HG03460 (cell line): ENCODE measurements at regions not wholly inside any gene's neighbourhood (a gene's known extent, or its start where the extent isn't known, plus 50 kb on each side); places are given as distances from the start of the nearest gene placed in this dataset.

ENCODE experiments used
- ATAC-seq: cut with Tn5 transposase; IDR thresholded peaks from one replicate; pipeline ENCODE4 v1.9.1; 2021; ENCODE audit not compliant: unreplicated experiment

DNA sequence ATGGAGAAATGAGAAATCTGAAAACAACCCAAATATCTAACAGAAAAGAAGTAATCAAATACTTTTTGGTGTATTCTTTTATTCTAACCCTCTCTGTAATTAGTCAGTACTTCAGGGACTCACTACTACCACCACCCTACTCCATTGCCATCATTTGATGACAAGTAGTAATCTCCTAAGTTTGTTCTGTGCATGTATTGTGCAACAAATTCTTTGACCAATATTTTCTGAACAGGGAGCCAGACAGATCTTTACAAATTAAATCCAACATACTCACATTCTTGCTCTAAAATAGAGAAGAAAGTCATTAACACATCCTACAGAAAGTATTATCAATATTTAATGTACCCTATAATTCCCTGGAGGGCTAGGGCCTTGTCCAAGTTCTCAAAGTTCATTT lies 1416.4 kb downstream of the DSC3 start:
- ATAC-seq: no peak

DNA sequence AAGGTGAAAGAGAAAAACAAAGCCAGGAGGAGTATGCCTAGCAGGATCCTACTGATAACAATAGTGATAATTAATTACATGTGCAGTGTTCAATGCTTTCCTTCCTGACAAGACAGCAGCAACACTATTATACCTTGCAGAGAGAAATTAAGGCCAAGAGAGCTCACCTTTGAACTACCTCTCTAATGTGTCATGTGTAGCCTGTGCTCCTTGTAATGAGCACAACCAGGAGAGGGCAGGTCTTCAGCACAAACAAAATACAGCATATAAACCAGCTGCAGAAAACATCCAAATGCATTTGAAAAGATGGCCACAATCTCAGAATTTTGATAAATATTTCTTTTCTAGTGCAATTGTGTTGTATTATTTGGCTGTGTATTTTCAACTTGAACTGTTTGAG lies 1425.7 kb downstream of the DSC3 start:
- ATAC-seq: no peak

DNA sequence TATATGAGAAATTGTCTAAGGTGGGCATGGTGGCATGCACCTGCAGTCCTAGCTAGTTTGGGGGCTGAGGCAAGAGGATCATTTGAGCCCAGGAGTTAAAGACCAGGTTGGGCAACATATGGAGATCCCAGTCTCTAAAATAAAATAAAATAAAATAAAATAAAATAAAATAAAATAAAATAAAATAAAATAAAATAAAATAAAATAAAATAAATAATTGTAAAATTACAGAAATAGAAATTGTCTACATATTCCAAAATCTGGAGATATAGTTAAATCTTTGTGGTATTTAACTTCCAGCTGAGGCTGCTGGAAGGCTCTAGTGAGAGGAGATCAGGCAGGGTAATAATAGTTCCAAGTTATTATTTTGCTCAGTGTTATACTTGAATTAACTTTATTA lies 1432.1 kb upstream of the CDH2 start:
- ATAC-seq: no peak

DNA sequence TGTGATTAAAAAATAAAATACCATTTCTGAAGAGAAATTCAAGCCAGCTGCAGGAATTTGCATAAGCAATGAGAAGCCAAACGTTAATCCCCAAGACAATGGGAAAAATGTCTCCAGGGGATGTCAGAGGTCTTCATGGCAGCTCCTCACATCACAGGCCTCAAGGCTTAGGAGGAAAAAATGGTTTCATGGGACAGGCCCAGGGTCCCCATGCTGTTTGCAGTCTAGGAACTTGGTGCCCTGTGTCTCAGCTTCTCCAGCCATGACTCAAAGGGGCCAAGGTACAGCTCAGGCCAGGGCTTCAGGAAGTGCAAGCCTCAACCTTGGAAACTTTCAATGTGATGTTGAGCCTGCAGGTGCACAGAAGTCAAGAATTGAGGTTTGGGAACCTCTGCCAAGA lies 1428.4 kb upstream of the CDH2 start:
- ATAC-seq: no peak

DNA sequence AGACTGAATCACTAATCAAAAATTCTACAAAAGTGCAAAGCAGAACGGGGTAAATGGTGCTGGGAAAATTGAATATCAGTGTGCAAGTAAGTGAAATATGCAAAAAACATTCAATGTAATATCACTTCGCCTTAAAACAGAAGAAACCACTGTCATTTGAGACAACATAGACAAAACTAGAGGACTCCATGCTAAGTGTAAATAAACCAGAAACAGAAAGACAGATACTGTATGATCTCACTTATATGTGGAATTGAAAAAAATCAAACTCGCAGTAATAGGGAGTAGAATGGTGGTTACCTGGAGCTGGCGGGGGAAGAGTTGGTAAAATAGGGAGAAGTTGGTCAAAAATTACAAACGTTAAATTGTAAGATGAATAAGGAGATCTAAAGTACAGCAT lies 1420.0 kb upstream of the CDH2 start:
- no peak for ATAC-seq

DNA sequence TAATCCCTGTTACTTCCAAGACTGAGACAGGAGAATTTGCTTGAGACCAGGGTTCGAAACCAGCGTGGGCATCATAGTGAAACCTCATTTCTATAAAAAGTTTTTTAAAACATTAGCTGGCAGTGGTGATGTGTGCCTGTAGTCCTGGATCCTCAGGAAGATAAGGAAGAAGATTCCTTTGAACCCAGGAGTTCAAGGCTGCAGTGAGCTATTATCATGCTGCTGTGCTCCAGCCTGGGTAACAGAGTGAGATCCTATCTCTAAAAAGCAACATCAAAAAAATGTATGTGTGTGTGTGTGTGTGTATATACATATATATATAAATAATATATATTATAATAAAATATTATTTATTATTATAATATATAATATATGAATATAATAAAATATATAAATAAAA lies 1417.6 kb upstream of the CDH2 start:
- ATAC-seq: no peak

DNA sequence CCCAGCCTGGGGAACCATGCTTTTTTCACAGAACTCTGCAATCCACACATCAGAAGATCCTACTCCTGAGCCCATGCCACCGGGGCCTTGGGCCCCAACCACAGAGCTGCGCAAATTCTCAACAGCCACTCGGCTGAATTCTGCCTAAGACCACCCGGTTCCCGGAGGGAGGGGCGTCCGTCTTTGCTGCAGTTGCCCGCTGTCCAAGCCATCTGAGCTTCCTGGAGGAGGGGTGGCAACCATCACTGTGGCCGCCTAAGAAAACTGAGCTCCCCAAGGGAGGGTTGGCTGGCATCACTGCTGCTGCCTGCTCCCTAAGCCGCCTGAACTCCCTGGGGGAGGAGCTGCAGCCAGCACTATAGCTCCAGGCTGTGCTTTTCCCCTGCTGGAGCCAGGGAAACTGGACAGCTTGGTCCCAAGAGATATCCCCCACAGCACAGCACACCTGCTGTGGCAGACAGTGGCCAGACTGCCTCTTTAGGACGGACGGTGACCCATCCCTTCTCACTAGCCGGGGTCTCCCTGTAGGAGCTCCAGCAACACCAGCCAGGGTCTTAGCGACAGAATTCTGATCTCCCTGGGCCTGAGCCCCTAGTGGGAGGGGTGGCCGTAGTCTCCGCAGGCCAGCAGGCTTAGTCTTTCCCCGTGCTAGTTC lies 1411.6 kb upstream of the CDH2 start:
- no peak for ATAC-seq

DNA sequence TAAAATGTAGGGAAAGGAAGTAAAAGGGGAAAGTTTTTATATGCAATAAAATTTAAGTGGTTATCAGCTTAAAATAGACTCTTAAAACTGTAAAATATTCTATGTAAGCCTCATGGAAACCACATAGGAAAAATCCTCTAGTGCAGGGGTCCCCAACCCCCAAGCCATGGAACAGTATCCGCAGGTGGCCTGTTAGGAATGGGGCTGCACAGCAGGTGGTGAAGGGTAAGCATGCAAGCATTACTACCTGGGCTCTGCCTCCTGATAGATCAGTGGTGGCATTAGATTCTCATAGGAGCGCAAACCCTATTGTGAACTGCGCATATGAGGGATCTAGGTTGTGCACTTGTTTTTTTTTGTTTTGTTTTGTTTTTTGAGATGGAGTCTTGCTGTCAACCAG lies 1409.3 kb upstream of the CDH2 start:
- ATAC-seq: no peak

DNA sequence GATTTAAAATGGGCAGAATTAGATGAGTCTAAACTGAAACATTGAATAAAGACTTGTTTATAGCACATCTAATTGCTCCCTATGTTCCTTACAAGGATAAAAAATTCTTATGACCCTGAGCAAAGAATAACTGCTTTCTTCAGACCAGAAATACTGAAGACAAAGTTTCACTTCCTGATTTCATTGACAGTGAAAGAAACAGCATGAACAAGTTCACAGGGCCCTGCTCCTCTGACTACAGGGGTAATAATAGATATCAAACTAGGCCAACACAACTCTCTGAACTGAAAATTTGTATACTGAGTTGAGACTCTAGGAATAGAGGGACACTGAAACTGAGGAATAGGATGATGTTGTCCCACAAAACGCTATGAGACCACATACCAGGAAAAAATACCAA lies 1383.3 kb upstream of the CDH2 start:
- ATAC-seq: peak; percentile 74

DNA sequence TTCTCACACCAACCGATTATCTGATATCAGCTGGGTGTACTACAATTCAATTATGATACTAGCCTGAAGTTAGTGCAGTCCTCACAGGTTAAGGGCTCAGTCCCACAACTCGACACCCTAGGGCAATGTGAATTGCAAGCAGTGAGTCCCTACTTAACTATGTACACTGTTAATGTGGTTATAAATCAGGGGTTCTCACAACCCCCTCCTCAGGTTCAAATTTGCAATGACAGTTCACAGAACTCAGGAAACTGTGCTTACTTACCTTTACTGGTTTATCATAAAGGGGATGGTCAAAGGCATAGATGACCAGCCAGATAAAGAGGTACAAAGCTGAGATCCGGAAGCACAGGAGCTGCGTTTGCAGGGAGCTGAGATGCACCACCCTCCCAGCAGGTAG lies 1379.1 kb upstream of the CDH2 start:
- ATAC-seq: no peak

DNA sequence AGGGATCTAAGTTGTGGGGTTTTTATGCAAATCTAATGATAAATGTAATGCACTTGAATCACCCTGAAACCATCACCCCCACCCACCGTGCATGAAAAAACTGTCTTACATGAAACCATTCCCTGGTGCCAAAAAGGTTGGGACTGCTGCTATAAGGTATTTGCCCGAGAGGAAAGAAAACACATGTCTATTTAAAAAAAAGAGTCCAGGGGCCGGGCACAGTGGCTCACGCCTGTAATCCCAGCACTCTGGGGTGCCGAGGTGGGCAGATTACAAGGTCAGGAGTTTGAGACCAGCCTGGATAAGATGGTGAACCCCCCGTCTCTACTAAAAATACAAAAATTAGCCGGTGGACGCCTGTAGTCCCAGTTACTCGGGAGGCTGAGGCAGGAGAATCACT lies 1372.8 kb upstream of the CDH2 start:
- no peak for ATAC-seq

DNA sequence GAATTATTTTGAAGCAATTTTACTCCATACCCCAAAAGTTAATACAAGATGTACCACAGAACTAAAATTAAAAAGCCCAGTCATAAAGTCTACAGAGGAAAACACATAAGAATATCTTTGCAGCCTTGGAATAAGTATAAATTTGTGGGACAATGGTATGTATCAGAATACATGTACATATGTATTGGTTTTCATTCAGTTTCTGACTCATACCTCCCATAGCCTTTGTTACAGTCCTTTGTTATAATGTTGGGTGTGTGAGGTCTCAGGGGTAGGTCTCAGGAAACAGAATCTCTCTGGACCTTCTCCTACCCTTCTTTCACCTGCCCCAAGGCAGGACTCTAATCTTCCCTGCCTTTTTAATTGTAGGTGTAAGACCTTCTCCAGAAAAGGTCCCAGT lies 1370.7 kb upstream of the CDH2 start:
- ATAC-seq: no peak

DNA sequence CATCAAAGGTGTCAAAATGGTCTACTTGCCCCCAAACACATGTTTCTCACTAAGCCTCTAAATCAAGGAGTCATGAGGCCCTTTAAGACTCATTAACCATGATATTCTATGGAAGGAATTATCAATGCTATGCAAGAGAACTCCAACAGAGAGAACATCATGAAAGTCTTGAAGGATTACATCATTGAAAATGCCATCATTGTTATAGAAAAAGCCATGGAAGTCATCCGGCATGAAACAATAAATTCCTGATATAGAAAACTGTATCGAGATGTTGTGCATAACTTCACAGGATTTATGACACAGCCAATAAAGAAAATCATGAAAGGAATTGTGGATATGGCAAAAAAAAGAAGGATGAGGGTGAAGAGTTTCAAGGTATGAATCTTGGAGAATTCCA lies 1363.6 kb upstream of the CDH2 start:
- no peak for ATAC-seq

DNA sequence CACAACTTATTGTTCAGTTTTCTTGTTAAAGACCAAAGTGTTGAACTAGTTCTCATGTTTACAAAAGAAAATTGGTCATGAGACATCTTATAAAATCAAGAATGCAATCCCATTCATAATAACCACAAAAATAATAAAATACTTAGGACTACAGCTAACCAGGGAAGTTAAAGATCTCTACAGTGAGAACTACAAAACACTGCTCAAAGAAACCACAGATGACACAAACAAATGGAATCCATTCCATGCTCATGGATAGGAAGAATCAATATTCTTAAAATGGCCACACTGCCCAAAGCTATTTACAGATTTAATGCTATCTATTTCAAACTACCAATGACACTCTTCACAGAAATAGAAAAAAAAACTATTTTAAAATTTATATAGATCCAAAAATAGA lies 1354.8 kb upstream of the CDH2 start:
- no peak for ATAC-seq

DNA sequence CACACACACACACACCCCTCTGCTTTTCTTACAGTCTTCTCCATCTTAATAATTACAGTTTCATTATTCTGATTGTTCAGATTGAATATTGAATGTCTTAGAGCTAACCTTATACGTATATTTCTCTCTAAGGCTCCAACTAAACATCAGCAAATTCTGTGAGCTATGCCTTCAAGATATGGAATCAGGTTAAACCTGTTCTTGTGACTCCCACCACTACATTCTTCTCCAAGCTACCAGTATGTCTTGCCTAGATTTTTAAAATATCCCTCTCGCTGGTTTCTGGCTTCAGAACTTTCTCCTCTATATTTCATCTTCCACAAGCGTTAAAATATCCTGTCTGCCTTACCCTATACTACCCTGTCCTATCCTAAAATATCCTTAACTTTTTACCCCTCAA lies 1346.4 kb upstream of the CDH2 start:
- no peak for ATAC-seq

DNA sequence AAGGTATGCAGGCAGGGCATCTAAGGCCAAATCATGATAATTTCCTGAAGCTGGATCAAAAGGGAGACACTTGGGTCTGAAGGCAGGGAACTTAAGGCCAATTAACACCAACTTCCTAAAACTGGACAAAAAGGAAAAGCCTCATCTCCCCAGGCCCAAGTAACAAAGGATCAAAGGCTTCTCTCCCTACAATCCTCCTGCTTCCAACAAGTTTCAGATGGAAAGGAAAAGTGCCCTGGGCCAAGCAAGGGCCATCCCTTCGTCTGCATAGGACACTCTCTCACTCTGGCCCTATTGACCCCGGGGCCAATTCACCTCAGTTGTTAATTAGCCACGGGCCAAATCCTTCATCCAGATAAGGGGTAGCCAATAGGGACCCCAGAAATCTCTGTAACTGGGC lies 1335.8 kb upstream of the CDH2 start:
- no peak for ATAC-seq

DNA sequence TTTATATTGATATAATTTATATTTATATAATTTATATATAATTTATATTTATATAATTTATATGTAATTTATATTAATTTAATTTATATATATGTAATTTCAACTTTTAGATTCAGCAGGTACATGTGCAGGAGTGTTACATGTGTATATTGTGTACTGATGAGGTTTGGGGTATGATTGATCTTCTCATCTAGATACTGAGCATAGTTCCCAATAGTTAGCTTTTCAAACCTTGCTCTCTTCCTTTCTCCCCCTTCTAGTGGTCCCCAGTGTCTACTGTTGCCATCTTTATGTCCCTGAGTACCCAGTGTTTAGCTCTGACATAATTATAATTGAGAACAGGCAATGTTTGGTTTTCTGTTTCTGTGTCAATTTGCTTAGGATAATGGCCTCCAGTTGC lies 1335.3 kb upstream of the CDH2 start:
- ATAC-seq: no peak

DNA sequence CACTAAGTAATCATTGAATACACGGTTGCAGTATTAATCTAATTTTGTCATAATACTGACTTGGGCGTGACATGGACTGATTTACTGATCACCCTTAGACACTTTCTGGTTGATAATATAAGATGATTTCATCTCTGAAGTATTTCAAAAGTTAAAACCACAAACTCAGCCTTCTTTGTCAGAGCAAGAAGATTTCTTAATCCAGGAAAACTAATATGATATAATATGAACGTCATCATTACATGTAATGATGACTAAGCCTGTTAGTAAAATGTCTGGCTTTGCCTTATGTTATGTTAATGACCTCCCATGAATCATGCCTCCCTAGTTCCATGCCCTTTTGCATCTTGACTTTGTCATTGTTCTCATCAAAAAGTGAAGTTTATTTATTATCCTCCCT lies 1325.0 kb upstream of the CDH2 start:
- no peak for ATAC-seq

DNA sequence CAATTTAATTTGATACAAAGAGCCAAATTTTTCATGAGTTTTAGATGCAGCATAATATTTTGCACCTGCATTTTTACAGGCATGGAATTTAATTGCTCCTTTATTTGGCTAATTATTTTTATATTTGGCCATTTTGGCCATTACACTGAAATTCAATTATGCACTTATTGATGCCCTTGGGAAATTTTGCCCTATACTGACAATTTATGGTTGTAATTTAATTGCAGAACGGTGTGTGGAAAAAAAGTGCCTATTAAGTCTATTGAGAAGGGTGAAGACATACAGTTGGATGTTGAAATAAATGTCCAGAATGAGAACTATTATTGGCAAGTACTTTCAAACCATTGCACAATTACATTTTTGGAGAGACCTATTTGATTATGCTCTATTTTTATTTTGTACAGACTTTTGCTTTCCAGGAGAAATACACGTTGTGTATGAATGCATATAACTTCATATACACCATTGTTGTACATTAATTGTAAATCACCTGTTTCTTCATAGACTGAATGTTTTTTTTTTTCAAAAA lies 1319.3 kb upstream of the CDH2 start:
- no peak for ATAC-seq

DNA sequence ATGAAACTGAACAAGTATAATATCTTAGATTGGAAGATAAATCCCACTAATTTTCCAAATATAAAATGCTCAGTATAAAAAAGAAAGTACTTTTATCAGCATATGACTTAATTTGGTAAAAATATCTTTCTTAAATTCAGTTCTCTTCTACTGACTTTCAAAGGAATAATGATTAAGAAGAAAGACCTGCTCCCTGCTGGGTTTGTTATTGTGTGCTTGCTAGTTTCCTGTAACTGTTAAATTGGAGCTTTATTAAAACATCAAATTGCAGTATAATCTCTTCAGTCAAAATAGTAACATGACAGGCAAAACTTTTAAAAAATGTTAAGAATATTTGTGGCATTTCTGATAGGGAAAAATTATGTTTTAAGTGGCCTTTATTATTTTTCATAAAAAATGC lies 1317.4 kb upstream of the CDH2 start:
- no peak for ATAC-seq

DNA sequence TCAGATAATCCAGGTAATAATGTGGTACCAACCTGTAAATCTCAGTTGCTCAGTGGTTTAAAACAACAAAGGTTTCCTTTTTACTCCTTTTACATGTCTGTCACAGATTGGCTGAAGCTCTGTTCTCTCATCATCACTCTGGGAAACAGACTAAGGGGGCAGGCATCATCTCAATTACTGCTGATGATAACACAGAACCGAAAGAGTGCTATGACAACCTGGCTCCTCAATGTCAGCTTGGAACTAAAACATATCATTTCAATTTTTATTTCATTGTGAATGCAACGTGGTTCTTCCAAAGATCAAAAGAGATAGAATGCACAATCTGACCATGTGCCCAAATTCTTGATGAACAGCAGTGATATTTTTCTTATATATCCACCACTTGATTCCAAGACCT lies 1315.0 kb upstream of the CDH2 start:
- no peak for ATAC-seq

DNA sequence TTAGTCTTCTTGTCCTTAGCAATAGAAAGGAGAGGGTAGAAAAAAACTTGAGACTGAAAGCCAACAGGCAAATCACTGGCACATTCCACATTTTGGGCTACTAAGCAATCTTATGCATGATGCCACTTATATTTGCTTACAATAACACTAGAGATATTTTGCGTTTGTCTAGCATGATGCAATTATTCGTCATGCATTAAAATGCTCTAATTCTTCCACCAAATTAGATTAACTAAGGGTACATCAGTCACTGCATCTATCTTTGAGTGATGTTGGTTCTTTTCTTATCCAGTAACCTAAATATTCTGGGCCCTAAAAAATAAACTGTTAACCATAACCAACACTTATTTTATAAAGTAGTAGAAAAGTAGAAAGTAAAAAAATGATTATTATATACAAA lies 1311.7 kb upstream of the CDH2 start:
- no peak for ATAC-seq

DNA sequence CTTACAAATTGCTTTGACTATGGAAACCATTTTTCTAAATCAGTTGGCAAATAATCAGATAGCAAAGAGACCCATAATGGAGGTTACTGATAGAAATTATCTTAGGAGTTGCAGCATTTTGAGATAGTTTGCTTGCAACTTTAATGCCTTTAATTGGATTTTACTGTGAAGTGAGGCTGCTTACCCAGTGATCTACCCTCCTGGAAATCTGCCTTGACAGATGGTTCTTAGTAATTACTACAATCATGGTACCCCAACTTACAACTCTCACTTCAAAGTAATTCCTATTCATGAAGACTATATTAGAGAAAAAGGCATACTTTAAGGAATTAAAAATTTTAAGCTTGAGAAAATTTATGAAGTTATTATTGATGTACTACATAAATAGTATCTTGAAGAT lies 1288.6 kb upstream of the CDH2 start:
- no peak for ATAC-seq

DNA sequence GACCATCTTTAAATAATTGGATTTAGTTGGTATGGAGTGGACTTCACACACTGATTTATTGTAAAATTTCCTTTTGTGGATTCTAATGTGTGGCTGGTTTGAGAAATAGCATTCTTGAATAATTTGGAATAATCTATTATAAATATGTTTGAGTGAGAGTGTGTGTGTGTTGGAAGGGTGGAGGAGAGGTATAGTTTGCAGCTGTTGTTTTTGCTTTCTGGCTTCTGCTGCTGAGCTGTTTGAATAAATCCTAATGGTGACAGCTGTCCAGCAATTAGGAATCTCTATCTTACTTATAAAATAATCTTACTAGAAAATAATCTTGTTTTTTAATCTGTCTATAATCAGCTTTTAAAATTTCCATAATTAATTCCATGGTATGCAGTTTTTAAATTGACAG lies 1283.0 kb upstream of the CDH2 start:
- ATAC-seq: no peak
